Neural cell (in vitro differentiated cells): ENCODE measurements at regions not wholly inside any gene's neighbourhood (a gene's known extent, or its start where the extent isn't known, plus 50 kb on each side); places are given as distances from the start of the nearest gene placed in this dataset.

Experiments used
- H2AFZ ChIP-seq: fragments of 200-600, 300-800 bp; sonication (generic), shearing (Covaris generic); 2 replicates; pipeline ENCODE4 v1.6.0; 2014; ENCODE audit warnings: low read depth, mild to moderate bottlenecking, antibody characterized with exemption, low read length, moderate library complexity
- H3F3A ChIP-seq: fragments of 200-600 bp; shearing (Covaris generic); 2 replicates; pipeline ENCODE4 v1.6.1; 2016; ENCODE audit warnings: mild to moderate bottlenecking, moderate library complexity, mixed read lengths, antibody characterized with exemption, low read length; ENCODE audit not compliant: insufficient read depth, poor library complexity, severe bottlenecking
- H3K27ac ChIP-seq: fragments of 200-600, 300-800 bp; sonication (generic), shearing (Covaris generic); 2 replicates; pipeline ENCODE4 v1.5.1; 2014; ENCODE audit warnings: mild to moderate bottlenecking, low read length, moderate library complexity
- H3K27me3 ChIP-seq: fragments of 300-800, 200-600 bp; sonication (generic), shearing (Covaris generic); 2 replicates; pipeline ENCODE4 v1.6.0; 2014; ENCODE audit warnings: mild to moderate bottlenecking, low read depth, low read length, moderate library complexity; ENCODE audit not compliant: insufficient read depth
- H3K36me3 ChIP-seq: fragments of 300-800, 200-600 bp; sonication (generic), shearing (Covaris generic); 2 replicates; pipeline ENCODE4 v1.5.1; 2014; ENCODE audit warnings: mild to moderate bottlenecking, antibody characterized with exemption, low read length, moderate library complexity; ENCODE audit not compliant: insufficient read depth
- H3K4me2 ChIP-seq: fragments of 300-800, 200-600 bp; sonication (generic), shearing (Covaris generic); 2 replicates; pipeline ENCODE4 v1.6.0; 2014; ENCODE audit warnings: mild to moderate bottlenecking, low read length
- H3K4me3 ChIP-seq: fragments of 300-800, 200-600 bp; sonication (generic), shearing (Covaris generic); 2 replicates; pipeline ENCODE4 v1.5.1; 2014; ENCODE audit warnings: mild to moderate bottlenecking, low read length, moderate library complexity
- H3K79me2 ChIP-seq: fragments of 200-600 bp; shearing (Covaris generic); replicated peaks from 2 replicates; pipeline ENCODE4 v1.6.0; 2014; ENCODE audit warnings: mild to moderate bottlenecking, low read length, moderate library complexity; ENCODE audit not compliant: insufficient read depth
- H3K9ac ChIP-seq: fragments of 300-800, 200-600 bp; sonication (generic), shearing (Covaris generic); 2 replicates; pipeline ENCODE4 v1.6.1; 2016; ENCODE audit warnings: mild to moderate bottlenecking, low read length, mixed read lengths
- H3K9me2 ChIP-seq: fragments of 200-600 bp; shearing (Covaris generic); 2 replicates; pipeline ENCODE4 v1.6.1; 2016; ENCODE audit warnings: mild to moderate bottlenecking, low read length, mixed read lengths; ENCODE audit not compliant: insufficient read depth
- H3K9me3 ChIP-seq: fragments of 200-600, 300-800 bp; sonication (generic), shearing (Covaris generic); 2 replicates; pipeline ENCODE4 v1.6.1; 2016; ENCODE audit warnings: mild to moderate bottlenecking, mixed run types, low read length, moderate library complexity, mixed read lengths
- H4K20me1 ChIP-seq: fragments of 200-600 bp; shearing (Covaris generic); 2 replicates; pipeline ENCODE4 v1.6.1; 2016; ENCODE audit warnings: mild to moderate bottlenecking, mixed run types; ENCODE audit not compliant: insufficient read depth
- CTCF ChIP-seq: fragments of 450-650 bp; IDR thresholded peaks from 2 replicates; pipeline ENCODE4 v1.5.1; 2014; ENCODE audit warnings: antibody characterized with exemption, mild to moderate bottlenecking, moderate library complexity; ENCODE audit not compliant: poor library complexity, severe bottlenecking
- EP300 ChIP-seq: fragments of 450-650 bp; conservative IDR thresholded peaks from 2 replicates; pipeline ENCODE4 v1.6.1; 2014; ENCODE audit warnings: antibody characterized with exemption, mild to moderate bottlenecking, moderate library complexity; ENCODE audit not compliant: poor library complexity, severe bottlenecking
- EZH2 ChIP-seq: fragments of 200-600, 300-800 bp; shearing (Covaris generic), sonication (generic); IDR thresholded peaks from 2 replicates; pipeline ENCODE4 v1.6.1; 2014; ENCODE audit warnings: antibody characterized with exemption, low read length, borderline replicate concordance, mild to moderate bottlenecking; ENCODE audit not compliant: insufficient read depth, poor library complexity, severe bottlenecking
- MXI1 ChIP-seq: fragments of 450-650 bp; conservative IDR thresholded peaks from 2 replicates; pipeline ENCODE4 v1.6.1; 2014; ENCODE audit warnings: antibody characterized with exemption, mild to moderate bottlenecking; ENCODE audit not compliant: poor library complexity, severe bottlenecking
- POLR2AphosphoS5 ChIP-seq: IDR thresholded peaks from 2 replicates; pipeline ENCODE4 v1.6.1; 2012
- RAD21 ChIP-seq: fragments of 450-650 bp; conservative IDR thresholded peaks from 2 replicates; pipeline ENCODE4 v1.6.1; 2014; ENCODE audit warnings: antibody characterized with exemption, mild to moderate bottlenecking, moderate library complexity
- SMC3 ChIP-seq: fragments of 450-650 bp; conservative IDR thresholded peaks from 2 replicates; pipeline ENCODE4 v1.6.1; 2014; ENCODE audit warnings: antibody characterized with exemption, mild to moderate bottlenecking, moderate library complexity; ENCODE audit not compliant: poor library complexity
- TAF1 ChIP-seq: IDR thresholded peaks from 2 replicates; pipeline ENCODE4 v1.6.1; 2012; ENCODE audit warnings: low read depth
- TF ChIP-seq, protein P1 (sequence below): IDR thresholded peaks from 2 replicates; pipeline ENCODE4 v1.6.1; 2012; ENCODE audit warnings: borderline replicate concordance

GRCh38 chr10:33066558-33067236 is 108.7 kb upstream of the ITGB1 start:
- no peaks in the 10 kb centered on the region for H3K9me2 ChIP-seq
- H3K79me2 ChIP-seq = no peaks in the 10 kb centered on the region
- H3F3A ChIP-seq = no peaks in the 10 kb centered on the region
- TF ChIP-seq EZH2 = no peak
- no peaks in the 10 kb centered on the region for H4K20me1 ChIP-seq
- H3K4me3 ChIP-seq = no peak overlapping the region
- H3K36me3 ChIP-seq = no peaks in the 10 kb centered on the region
- H3K9ac ChIP-seq = no peak overlapping the region
- no peak overlapping the region for H2AFZ ChIP-seq
- no peak overlapping the region for H3K4me2 ChIP-seq
- H3K27me3 ChIP-seq = no peaks in the 10 kb centered on the region
- no peaks in the 10 kb centered on the region for H3K9me3 ChIP-seq
- H3K27ac ChIP-seq = no peak overlapping the region

DNA sequence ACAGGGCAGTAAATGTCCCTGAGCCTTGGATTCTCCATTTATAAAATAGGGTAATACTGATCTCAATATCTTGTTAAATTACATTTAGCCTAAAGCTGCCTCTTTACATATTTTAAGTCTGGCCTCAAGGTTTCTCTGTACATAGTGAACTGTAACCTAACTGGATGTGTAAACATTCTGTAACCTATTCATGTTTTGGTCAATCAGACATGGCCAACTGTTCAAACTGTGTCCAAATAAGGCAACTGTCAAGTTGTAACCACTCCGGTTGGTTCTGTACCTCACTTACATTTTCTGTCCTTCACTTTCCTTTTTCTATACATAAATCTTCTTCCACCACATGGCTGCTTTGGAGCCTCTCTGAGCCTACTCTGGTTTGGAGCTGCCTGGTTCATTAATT is 107.1 kb upstream of the ITGB1 start:
- no peak for TF ChIP-seq MXI1
- no peak for TF ChIP-seq EP300
- TF ChIP-seq EZH2 = no peak
- TF ChIP-seq TAF1 = no peak
- TF ChIP-seq, protein P1, sequence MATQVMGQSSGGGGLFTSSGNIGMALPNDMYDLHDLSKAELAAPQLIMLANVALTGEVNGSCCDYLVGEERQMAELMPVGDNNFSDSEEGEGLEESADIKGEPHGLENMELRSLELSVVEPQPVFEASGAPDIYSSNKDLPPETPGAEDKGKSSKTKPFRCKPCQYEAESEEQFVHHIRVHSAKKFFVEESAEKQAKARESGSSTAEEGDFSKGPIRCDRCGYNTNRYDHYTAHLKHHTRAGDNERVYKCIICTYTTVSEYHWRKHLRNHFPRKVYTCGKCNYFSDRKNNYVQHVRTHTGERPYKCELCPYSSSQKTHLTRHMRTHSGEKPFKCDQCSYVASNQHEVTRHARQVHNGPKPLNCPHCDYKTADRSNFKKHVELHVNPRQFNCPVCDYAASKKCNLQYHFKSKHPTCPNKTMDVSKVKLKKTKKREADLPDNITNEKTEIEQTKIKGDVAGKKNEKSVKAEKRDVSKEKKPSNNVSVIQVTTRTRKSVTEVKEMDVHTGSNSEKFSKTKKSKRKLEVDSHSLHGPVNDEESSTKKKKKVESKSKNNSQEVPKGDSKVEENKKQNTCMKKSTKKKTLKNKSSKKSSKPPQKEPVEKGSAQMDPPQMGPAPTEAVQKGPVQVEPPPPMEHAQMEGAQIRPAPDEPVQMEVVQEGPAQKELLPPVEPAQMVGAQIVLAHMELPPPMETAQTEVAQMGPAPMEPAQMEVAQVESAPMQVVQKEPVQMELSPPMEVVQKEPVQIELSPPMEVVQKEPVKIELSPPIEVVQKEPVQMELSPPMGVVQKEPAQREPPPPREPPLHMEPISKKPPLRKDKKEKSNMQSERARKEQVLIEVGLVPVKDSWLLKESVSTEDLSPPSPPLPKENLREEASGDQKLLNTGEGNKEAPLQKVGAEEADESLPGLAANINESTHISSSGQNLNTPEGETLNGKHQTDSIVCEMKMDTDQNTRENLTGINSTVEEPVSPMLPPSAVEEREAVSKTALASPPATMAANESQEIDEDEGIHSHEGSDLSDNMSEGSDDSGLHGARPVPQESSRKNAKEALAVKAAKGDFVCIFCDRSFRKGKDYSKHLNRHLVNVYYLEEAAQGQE = no peak
- Histone ChIP-seq H3K4me2 (no peak overlapping the region), H3K79me2 (no peaks in the 10 kb centered on the region)

GRCh38 chr10:33064706-33065105 is 106.7 kb upstream of the ITGB1 start:
- Histone ChIP-seq H3K36me3 (no peaks in the 10 kb centered on the region), H2AFZ (no peak overlapping the region), H3K9me2 (no peaks in the 10 kb centered on the region), H3K27ac (no peak overlapping the region), H4K20me1 (no peaks in the 10 kb centered on the region), H3K79me2 (no peaks in the 10 kb centered on the region), H3K4me2 (no peak overlapping the region), H3K9ac (no peak overlapping the region), H3K27me3 (no peaks in the 10 kb centered on the region), H3K4me3 (no peak overlapping the region), H3F3A (no peaks in the 10 kb centered on the region), H3K9me3 (no peaks in the 10 kb centered on the region)
- TF ChIP-seq MXI1 = no peak
- no peak for TF ChIP-seq POLR2AphosphoS5
- TF ChIP-seq CTCF = no peak
- no peak for TF ChIP-seq RAD21
- TF ChIP-seq, protein P1 = no peak
- TF ChIP-seq SMC3 = no peak
- TF ChIP-seq EZH2 = no peak
- no peak for TF ChIP-seq TAF1
- TF ChIP-seq EP300 = no peak

More for the DNA sequence above, 107.1 kb upstream of the ITGB1 start:
- H3K4me3 ChIP-seq = no peak overlapping the region
- no peaks in the 10 kb centered on the region for H3F3A ChIP-seq
- no peaks in the 10 kb centered on the region for H3K9me2 ChIP-seq
- no peaks in the 10 kb centered on the region for H3K9me3 ChIP-seq
- H4K20me1 ChIP-seq = no peaks in the 10 kb centered on the region
- H2AFZ ChIP-seq = no peak overlapping the region
- H3K27ac ChIP-seq = no peak overlapping the region
- H3K9ac ChIP-seq = no peak overlapping the region
- no peaks in the 10 kb centered on the region for H3K36me3 ChIP-seq
- H3K27me3 ChIP-seq = no peaks in the 10 kb centered on the region
